H54 (cell line): ENCODE measurements at regions not wholly inside any gene's neighbourhood (a gene's known extent, or its start where the extent isn't known, plus 50 kb on each side); places are given as distances from the start of the nearest gene placed in this dataset.
A peak's percentile ranks its signal among the peaks of the same experiment; 100 is the strongest.

ENCODE experiments used
- DNase-seq: peaks from one replicate; pipeline ENCODE4 v3.0.0; 2011; ENCODE audit warnings: low spot score, mixed read lengths; ENCODE audit not compliant: insufficient read length
- FAIRE-seq: peaks from 3 replicates; lab custom pipeline; 2011; peaks lifted over from hg19 to GRCh38; lab: Jason Lieb, UNC
- POLR2A ChIP-seq: IDR thresholded peaks from 2 replicates; pipeline ENCODE4 v1.6.1; 2011; ENCODE audit warnings: low read depth, mild to moderate bottlenecking, low read length

- no peak for TF ChIP-seq POLR2A
- no peak for FAIRE-seq
Measured at GRCh38 chr3:181572432-181572831, 139.3 kb upstream of the SOX2 start.

GRCh38 chr3:181570472-181570871 is 141.3 kb upstream of the SOX2 start:
- DNase-seq (no peak), FAIRE-seq (no peak)
- TF ChIP-seq POLR2A = no peak

More at GRCh38 chr3:181572432-181572831, 139.3 kb upstream of the SOX2 start:
- no peak for DNase-seq

- FAIRE-seq = no peak
- no peak for DNase-seq
- TF ChIP-seq POLR2A = no peak
Measured at GRCh38 chr3:181569356-181569940, 142.3 kb upstream of the SOX2 start.

- no peak for TF ChIP-seq POLR2A
- FAIRE-seq (no peak), DNase-seq (no peak)
Measured at GRCh38 chr3:181568693-181569092, 143.0 kb upstream of the SOX2 start.

- DNase-seq (no peak), FAIRE-seq (no peak)
- TF ChIP-seq POLR2A = no peak
Measured at GRCh38 chr3:181568248-181568647, 143.5 kb upstream of the SOX2 start.

- FAIRE-seq (peak; percentile 74), DNase-seq (no peak)
- no peak for TF ChIP-seq POLR2A
Measured at GRCh38 chr3:181567311-181568075, 144.2 kb upstream of the SOX2 start.

GRCh38 chr3:181565416-181565815 is 146.3 kb upstream of the SOX2 start:
- no peak for TF ChIP-seq POLR2A
- peak; percentile 6 for FAIRE-seq
- DNase-seq = no peak

- TF ChIP-seq POLR2A = no peak
- DNase-seq (no peak), FAIRE-seq (no peak)
Measured at GRCh38 chr3:181564222-181564621, 147.5 kb upstream of the SOX2 start.

- DNase-seq = no peak
- FAIRE-seq = no peak
- no peak for TF ChIP-seq POLR2A
Measured at GRCh38 chr3:181561139-181562031, 150.3 kb upstream of the SOX2 start.

GRCh38 chr3:181558870-181559269 is 152.9 kb upstream of the SOX2 start:
- no peak for TF ChIP-seq POLR2A
- DNase-seq (no peak), FAIRE-seq (no peak)

GRCh38 chr3:181555681-181556080 is 156.0 kb upstream of the SOX2 start:
- TF ChIP-seq POLR2A = no peak
- no peak for FAIRE-seq
- DNase-seq = no peak

- no peak for TF ChIP-seq POLR2A
- FAIRE-seq (no peak), DNase-seq (no peak)
Measured at GRCh38 chr3:181554233-181554765, 157.4 kb upstream of the SOX2 start.

GRCh38 chr3:181549266-181549665 is 162.5 kb upstream of the SOX2 start:
- no peak for FAIRE-seq
- TF ChIP-seq POLR2A = no peak
- no peak for DNase-seq

GRCh38 chr3:181541414-181541813 is 170.3 kb upstream of the SOX2 start:
- DNase-seq = no peak
- FAIRE-seq = no peak
- TF ChIP-seq POLR2A = no peak

- no peak for TF ChIP-seq POLR2A
- FAIRE-seq (no peak), DNase-seq (no peak)
Measured at GRCh38 chr3:181534781-181535221, 176.9 kb upstream of the SOX2 start.
